ENCODE measurements at regions not wholly inside any gene's neighbourhood (a gene's known extent, or its start where the extent isn't known, plus 50 kb on each side); places are given as distances from the start of the nearest gene placed in this dataset.

DNA sequence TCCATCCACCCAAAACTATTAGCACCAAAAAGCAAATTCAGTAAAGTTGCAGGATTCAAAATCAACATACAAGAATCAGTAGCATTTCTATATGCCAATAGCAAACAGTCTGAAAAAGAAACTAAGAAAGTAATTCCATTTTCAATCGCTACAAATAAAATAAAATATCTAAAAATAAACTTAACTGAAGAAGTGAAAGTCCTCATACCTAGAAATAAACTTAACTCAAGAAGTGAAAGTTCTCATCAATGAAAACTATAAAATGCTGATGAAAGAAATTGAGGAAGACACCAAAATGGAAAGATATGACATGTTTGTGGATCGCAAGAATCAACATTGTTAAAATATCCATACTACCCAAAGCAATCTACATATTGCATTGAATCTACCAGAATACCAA is 103.0 kb upstream of the ARID1B start:
- TF ChIP-seq EZH2 (IDR thresholded peaks at IDR 0.05; ENCODE audit: low read length), result no peak
- TF ChIP-seq, protein P1, sequence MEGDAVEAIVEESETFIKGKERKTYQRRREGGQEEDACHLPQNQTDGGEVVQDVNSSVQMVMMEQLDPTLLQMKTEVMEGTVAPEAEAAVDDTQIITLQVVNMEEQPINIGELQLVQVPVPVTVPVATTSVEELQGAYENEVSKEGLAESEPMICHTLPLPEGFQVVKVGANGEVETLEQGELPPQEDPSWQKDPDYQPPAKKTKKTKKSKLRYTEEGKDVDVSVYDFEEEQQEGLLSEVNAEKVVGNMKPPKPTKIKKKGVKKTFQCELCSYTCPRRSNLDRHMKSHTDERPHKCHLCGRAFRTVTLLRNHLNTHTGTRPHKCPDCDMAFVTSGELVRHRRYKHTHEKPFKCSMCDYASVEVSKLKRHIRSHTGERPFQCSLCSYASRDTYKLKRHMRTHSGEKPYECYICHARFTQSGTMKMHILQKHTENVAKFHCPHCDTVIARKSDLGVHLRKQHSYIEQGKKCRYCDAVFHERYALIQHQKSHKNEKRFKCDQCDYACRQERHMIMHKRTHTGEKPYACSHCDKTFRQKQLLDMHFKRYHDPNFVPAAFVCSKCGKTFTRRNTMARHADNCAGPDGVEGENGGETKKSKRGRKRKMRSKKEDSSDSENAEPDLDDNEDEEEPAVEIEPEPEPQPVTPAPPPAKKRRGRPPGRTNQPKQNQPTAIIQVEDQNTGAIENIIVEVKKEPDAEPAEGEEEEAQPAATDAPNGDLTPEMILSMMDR (optimal IDR thresholded peaks at IDR 0.05 in 1 of 3, IDR thresholded peaks at IDR 0.05 in 1 of 3, conservative IDR thresholded peaks at IDR 0.05 in 1 of 3; ENCODE audit: extremely low read depth in 1 of 3, insufficient read depth in 2 of 3, low read length in 3 of 3), result no peak

Measured in keratinocyte (primary cell).